ENCODE measurements at regions not wholly inside any gene's neighbourhood (a gene's known extent, or its start where the extent isn't known, plus 50 kb on each side); places are given as distances from the start of the nearest gene placed in this dataset.

DNA sequence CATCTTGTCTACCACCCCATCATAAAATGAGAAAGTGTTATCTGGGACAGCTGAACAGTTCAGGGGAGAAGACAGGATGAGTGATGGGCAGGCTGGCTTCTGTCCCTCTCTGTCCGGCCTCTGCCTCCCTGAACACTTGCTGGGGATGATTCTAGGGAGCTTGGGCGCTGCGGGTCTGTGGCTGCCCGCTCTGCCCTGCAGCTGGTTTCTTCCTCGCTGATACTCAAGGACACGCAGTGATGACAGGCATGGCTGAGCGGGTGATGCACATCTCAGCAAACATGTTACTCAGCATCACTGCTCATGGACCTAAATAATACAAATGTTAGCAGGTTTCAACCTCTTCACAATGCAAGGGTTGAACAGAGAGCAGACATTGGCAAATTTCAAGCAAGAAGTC, 161.1 kb downstream of the TMEM18 start:
- TF ChIP-seq, protein P1, sequence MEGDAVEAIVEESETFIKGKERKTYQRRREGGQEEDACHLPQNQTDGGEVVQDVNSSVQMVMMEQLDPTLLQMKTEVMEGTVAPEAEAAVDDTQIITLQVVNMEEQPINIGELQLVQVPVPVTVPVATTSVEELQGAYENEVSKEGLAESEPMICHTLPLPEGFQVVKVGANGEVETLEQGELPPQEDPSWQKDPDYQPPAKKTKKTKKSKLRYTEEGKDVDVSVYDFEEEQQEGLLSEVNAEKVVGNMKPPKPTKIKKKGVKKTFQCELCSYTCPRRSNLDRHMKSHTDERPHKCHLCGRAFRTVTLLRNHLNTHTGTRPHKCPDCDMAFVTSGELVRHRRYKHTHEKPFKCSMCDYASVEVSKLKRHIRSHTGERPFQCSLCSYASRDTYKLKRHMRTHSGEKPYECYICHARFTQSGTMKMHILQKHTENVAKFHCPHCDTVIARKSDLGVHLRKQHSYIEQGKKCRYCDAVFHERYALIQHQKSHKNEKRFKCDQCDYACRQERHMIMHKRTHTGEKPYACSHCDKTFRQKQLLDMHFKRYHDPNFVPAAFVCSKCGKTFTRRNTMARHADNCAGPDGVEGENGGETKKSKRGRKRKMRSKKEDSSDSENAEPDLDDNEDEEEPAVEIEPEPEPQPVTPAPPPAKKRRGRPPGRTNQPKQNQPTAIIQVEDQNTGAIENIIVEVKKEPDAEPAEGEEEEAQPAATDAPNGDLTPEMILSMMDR (IDR thresholded peaks at IDR 0.05): no peak
- no peak for TF ChIP-seq POLR2A (IDR thresholded peaks at IDR 0.05)

All from vagina (tissue), 2 donors.